ENCODE measurements at regions not wholly inside any gene's neighbourhood (a gene's known extent, or its start where the extent isn't known, plus 50 kb on each side); places are given as distances from the start of the nearest gene placed in this dataset.
"Not testable (repeated sequence)": the region's sequence is repeated elsewhere in the genome, so short reads cannot be mapped to it uniquely, and the experiment has no call there.

DNA sequence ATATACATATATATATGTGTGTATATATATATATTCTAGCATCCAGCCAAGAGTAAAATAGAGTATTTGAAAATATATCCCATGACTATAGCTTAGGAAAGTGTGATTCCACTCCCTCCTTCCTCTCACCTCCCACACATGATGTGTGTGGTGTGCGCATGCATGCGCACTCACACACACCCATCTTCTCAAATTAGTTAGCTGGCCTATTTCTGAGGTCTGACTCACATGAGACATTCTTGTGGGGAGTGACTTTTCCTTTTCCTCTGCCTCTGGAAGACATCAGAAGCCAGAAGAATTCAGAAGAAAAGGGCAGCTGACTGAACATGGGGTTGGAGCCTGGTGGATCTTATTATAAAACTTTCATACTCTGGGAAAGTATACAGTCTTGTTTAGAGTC lies 793.5 kb upstream of the ZNF722 start:
- in situ Hi-C loops (cut with MboI; ENCODE audit: low sequenced_read_pairs, unreplicated experiment): no loop called here
- no peak for DNase-seq (ENCODE audit: low spot score)
- TF ChIP-seq, protein P1, sequence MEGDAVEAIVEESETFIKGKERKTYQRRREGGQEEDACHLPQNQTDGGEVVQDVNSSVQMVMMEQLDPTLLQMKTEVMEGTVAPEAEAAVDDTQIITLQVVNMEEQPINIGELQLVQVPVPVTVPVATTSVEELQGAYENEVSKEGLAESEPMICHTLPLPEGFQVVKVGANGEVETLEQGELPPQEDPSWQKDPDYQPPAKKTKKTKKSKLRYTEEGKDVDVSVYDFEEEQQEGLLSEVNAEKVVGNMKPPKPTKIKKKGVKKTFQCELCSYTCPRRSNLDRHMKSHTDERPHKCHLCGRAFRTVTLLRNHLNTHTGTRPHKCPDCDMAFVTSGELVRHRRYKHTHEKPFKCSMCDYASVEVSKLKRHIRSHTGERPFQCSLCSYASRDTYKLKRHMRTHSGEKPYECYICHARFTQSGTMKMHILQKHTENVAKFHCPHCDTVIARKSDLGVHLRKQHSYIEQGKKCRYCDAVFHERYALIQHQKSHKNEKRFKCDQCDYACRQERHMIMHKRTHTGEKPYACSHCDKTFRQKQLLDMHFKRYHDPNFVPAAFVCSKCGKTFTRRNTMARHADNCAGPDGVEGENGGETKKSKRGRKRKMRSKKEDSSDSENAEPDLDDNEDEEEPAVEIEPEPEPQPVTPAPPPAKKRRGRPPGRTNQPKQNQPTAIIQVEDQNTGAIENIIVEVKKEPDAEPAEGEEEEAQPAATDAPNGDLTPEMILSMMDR (IDR thresholded peaks at IDR 0.05; ENCODE audit: borderline replicate concordance, control extremely low read depth, extremely low read depth, insufficient read depth, missing control alignments): no peak

DNA sequence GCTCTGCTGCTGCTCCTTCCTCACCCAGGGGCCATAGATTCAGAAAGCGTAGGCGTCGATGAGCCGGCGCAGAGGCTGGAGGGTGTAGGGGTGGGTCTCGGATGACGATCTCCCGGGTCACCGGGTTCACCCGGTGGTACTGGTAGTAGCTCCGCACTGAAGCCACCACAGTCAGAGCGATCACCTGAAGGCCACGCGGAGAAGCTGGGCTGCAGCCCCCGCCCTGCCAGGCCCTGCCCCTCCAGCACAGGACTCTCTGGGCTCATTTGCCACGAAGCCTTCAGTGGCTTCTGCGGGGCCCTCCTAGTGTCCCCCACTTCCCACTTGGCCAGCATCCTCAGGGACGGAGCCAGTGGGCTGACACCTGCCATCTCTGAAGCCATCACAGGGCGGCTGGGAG lies 765.5 kb upstream of the ZNF722 start:
- in situ Hi-C loops (cut with MboI; ENCODE audit: low sequenced_read_pairs, unreplicated experiment); DNase-seq (ENCODE audit: low spot score): not testable (repeated sequence)

DNA sequence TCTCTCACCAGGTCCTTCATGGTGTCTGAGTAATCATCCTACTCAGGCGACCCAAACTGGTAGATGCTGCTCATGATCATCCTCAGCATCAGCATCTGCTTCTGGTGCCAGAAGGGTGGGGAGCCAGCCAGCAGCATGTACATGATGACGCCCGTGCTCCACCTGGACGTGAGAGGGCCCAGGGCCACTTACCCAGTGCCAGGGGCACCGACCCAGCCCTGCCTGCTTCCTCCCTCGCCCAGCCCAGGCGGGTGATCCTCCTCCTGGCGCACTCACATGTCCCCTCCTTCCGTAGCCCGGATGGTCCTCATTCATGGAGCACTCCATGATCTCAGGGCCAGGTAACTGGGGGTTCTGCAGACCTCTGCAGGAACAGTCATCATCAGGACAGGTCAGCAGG lies 764.8 kb upstream of the ZNF722 start:
- TF ChIP-seq, protein P1 (IDR thresholded peaks at IDR 0.05; ENCODE audit: borderline replicate concordance, control extremely low read depth, extremely low read depth, insufficient read depth, missing control alignments): no peak
- in situ Hi-C loops (cut with MboI; ENCODE audit: low sequenced_read_pairs, unreplicated experiment): no loop called here
- peak; percentile 7 for DNase-seq (ENCODE audit: low spot score)

All from GM13976 (cell line).